Renal cortex interstitium (tissue), 11 donors: ENCODE measurements at regions not wholly inside any gene's neighbourhood (a gene's known extent, or its start where the extent isn't known, plus 50 kb on each side); places are given as distances from the start of the nearest gene placed in this dataset.

Experiments
- DNase-seq, 11 donors: peaks; one replicate each; pipeline ENCODE4 v3.0.0-alpha.2; 2013; ENCODE audit warnings: low read depth in 9 of 11, low spot score in 4 of 11; ENCODE audit errors: extremely low read depth in 1 of 11

- no peak for DNase-seq
These were observed 214.8 kb downstream of the MATN1 start for GRCh38 chr1:30508611-30509010.

- DNase-seq, result no peak
These were observed 215.3 kb downstream of the MATN1 start for GRCh38 chr1:30508175-30508448.

- DNase-seq, result no peak
These were observed 215.8 kb downstream of the MATN1 start for GRCh38 chr1:30507401-30508174.

- no peak for DNase-seq
These were observed 216.4 kb downstream of the MATN1 start for GRCh38 chr1:30507016-30507312.

GRCh38 chr1:30506291-30507015, 216.9 kb downstream of the MATN1 start:
- no peak for DNase-seq

- DNase-seq, result no peak
These were observed 217.5 kb downstream of the MATN1 start for GRCh38 chr1:30505853-30506252.

GRCh38 chr1:30492451-30492850, 230.9 kb downstream of the MATN1 start:
- DNase-seq, result no peak

GRCh38 chr1:30491831-30492230, 231.6 kb downstream of the MATN1 start:
- no peak for DNase-seq

GRCh38 chr1:30490554-30491053, 232.8 kb downstream of the MATN1 start:
- no peak for DNase-seq

GRCh38 chr1:30489737-30490389, 233.5 kb downstream of the MATN1 start:
- DNase-seq, result no peak

- DNase-seq, result no peak
These were observed 235.0 kb downstream of the MATN1 start for GRCh38 chr1:30488324-30488913.

- no peak for DNase-seq
These were observed 236.3 kb downstream of the MATN1 start for GRCh38 chr1:30487042-30487441.

- no peak for DNase-seq
These were observed 238.3 kb downstream of the MATN1 start for GRCh38 chr1:30485072-30485471.

- no peak for DNase-seq
These were observed 238.7 kb downstream of the MATN1 start for GRCh38 chr1:30484668-30485067.

GRCh38 chr1:30479575-30479974, 243.8 kb downstream of the MATN1 start:
- no peak for DNase-seq

- no peak for DNase-seq
These were observed 244.4 kb downstream of the MATN1 start for GRCh38 chr1:30478799-30479563.

- DNase-seq, result no peak
These were observed 245.1 kb downstream of the MATN1 start for GRCh38 chr1:30478283-30478682.

- no peak for DNase-seq
These were observed 245.8 kb downstream of the MATN1 start for GRCh38 chr1:30477588-30477987.

GRCh38 chr1:30476911-30477459, 246.4 kb downstream of the MATN1 start:
- no peak for DNase-seq
